ENCODE measurements at regions not wholly inside any gene's neighbourhood (a gene's known extent, or its start where the extent isn't known, plus 50 kb on each side); places are given as distances from the start of the nearest gene placed in this dataset.
"Not testable (repeated sequence)": the region's sequence is repeated elsewhere in the genome, so short reads cannot be mapped to it uniquely, and the experiment has no call there.

- DNase-seq; H3K36me3 ChIP-seq (ENCODE audit: control insufficient read depth in 4 of 4, insufficient read depth in 4 of 4, low read length in 3 of 4); H3K4me1 ChIP-seq (ENCODE audit: control extremely low read depth in 1 of 4, control insufficient read depth in 4 of 4, insufficient read depth in 4 of 4, low read length in 3 of 4); H3K27me3 ChIP-seq (replicated peaks in 2 of 5; ENCODE audit: control insufficient read depth in 4 of 5, insufficient read depth in 5 of 5, low read length in 4 of 5); POLR2A ChIA-PET; CTCF ChIA-PET; H3K4me3 ChIP-seq (ENCODE audit: control insufficient read depth in 1 of 7, extremely low read depth in 1 of 7, insufficient read depth in 4 of 7, low read depth in 2 of 7, low read length in 6 of 7); H3K9me3 ChIP-seq (ENCODE audit: control extremely low read depth in 1 of 5, control insufficient read depth in 4 of 5, insufficient read depth in 2 of 5, low read depth in 1 of 5, low read length in 4 of 5); H3K27ac ChIP-seq (ENCODE audit: insufficient read depth in 1 of 2, low read depth in 1 of 2, low read length in 2 of 2, poor library complexity in 1 of 2, severe bottlenecking in 2 of 2): not testable (repeated sequence)
- 0% methylated on average over 5 of the region's 77 CpGs for WGBS (ENCODE audit: insufficient coverage)
These were observed 90.5 kb downstream of the GOLGA8T start for GRCh38 chr15:30225233-30225891.

- H3K4me1 ChIP-seq (ENCODE audit: control extremely low read depth in 1 of 4, control insufficient read depth in 4 of 4, insufficient read depth in 4 of 4, low read length in 3 of 4); H3K4me3 ChIP-seq (ENCODE audit: control insufficient read depth in 1 of 7, extremely low read depth in 1 of 7, insufficient read depth in 4 of 7, low read depth in 2 of 7, low read length in 6 of 7); H3K36me3 ChIP-seq (ENCODE audit: control insufficient read depth in 4 of 4, insufficient read depth in 4 of 4, low read length in 3 of 4); POLR2A ChIA-PET; H3K9me3 ChIP-seq (ENCODE audit: control extremely low read depth in 1 of 5, control insufficient read depth in 4 of 5, insufficient read depth in 2 of 5, low read depth in 1 of 5, low read length in 4 of 5); H3K27ac ChIP-seq (ENCODE audit: insufficient read depth in 1 of 2, low read depth in 1 of 2, low read length in 2 of 2, poor library complexity in 1 of 2, severe bottlenecking in 2 of 2); DNase-seq; H3K27me3 ChIP-seq (replicated peaks in 2 of 5; ENCODE audit: control insufficient read depth in 4 of 5, insufficient read depth in 5 of 5, low read length in 4 of 5); CTCF ChIA-PET: not testable (repeated sequence)
- 80% methylated on average over 1 of the region's 23 CpGs for WGBS (ENCODE audit: insufficient coverage)
These were observed 126.7 kb downstream of the GOLGA8T start for GRCh38 chr15:30261432-30262141.

GRCh38 chr15:30262142-30262460 is 127.2 kb downstream of the GOLGA8T start:
- H3K9me3 ChIP-seq (ENCODE audit: control extremely low read depth in 1 of 5, control insufficient read depth in 4 of 5, insufficient read depth in 2 of 5, low read depth in 1 of 5, low read length in 4 of 5); H3K27me3 ChIP-seq (replicated peaks in 2 of 5; ENCODE audit: control insufficient read depth in 4 of 5, insufficient read depth in 5 of 5, low read length in 4 of 5); H3K36me3 ChIP-seq (ENCODE audit: control insufficient read depth in 4 of 4, insufficient read depth in 4 of 4, low read length in 3 of 4); CTCF ChIA-PET; H3K4me1 ChIP-seq (ENCODE audit: control extremely low read depth in 1 of 4, control insufficient read depth in 4 of 4, insufficient read depth in 4 of 4, low read length in 3 of 4); POLR2A ChIA-PET; H3K4me3 ChIP-seq (ENCODE audit: control insufficient read depth in 1 of 7, extremely low read depth in 1 of 7, insufficient read depth in 4 of 7, low read depth in 2 of 7, low read length in 6 of 7); H3K27ac ChIP-seq (ENCODE audit: insufficient read depth in 1 of 2, low read depth in 1 of 2, low read length in 2 of 2, poor library complexity in 1 of 2, severe bottlenecking in 2 of 2); DNase-seq: not testable (repeated sequence)
- WGBS (ENCODE audit: insufficient coverage), result no CpG with 5 or more reads among the region's 14 CpGs

GRCh38 chr15:30264000-30264399 is 129.1 kb downstream of the GOLGA8T start:
- H3K4me1 ChIP-seq (ENCODE audit: control extremely low read depth in 1 of 4, control insufficient read depth in 4 of 4, insufficient read depth in 4 of 4, low read length in 3 of 4); H3K27ac ChIP-seq (ENCODE audit: insufficient read depth in 1 of 2, low read depth in 1 of 2, low read length in 2 of 2, poor library complexity in 1 of 2, severe bottlenecking in 2 of 2); H3K36me3 ChIP-seq (ENCODE audit: control insufficient read depth in 4 of 4, insufficient read depth in 4 of 4, low read length in 3 of 4); CTCF ChIA-PET; POLR2A ChIA-PET; DNase-seq; H3K27me3 ChIP-seq (replicated peaks in 2 of 5; ENCODE audit: control insufficient read depth in 4 of 5, insufficient read depth in 5 of 5, low read length in 4 of 5); H3K4me3 ChIP-seq (ENCODE audit: control insufficient read depth in 1 of 7, extremely low read depth in 1 of 7, insufficient read depth in 4 of 7, low read depth in 2 of 7, low read length in 6 of 7); H3K9me3 ChIP-seq (ENCODE audit: control extremely low read depth in 1 of 5, control insufficient read depth in 4 of 5, insufficient read depth in 2 of 5, low read depth in 1 of 5, low read length in 4 of 5): not testable (repeated sequence)
- no CpG with 5 or more reads among the region's 4 CpGs for WGBS (ENCODE audit: insufficient coverage)

- WGBS (ENCODE audit: insufficient coverage), result no CpG with 5 or more reads among the region's 14 CpGs
- H3K4me3 ChIP-seq (ENCODE audit: control insufficient read depth in 1 of 7, extremely low read depth in 1 of 7, insufficient read depth in 4 of 7, low read depth in 2 of 7, low read length in 6 of 7); POLR2A ChIA-PET; H3K36me3 ChIP-seq (ENCODE audit: control insufficient read depth in 4 of 4, insufficient read depth in 4 of 4, low read length in 3 of 4); H3K4me1 ChIP-seq (ENCODE audit: control extremely low read depth in 1 of 4, control insufficient read depth in 4 of 4, insufficient read depth in 4 of 4, low read length in 3 of 4); DNase-seq; CTCF ChIA-PET; H3K27me3 ChIP-seq (replicated peaks in 2 of 5; ENCODE audit: control insufficient read depth in 4 of 5, insufficient read depth in 5 of 5, low read length in 4 of 5); H3K9me3 ChIP-seq (ENCODE audit: control extremely low read depth in 1 of 5, control insufficient read depth in 4 of 5, insufficient read depth in 2 of 5, low read depth in 1 of 5, low read length in 4 of 5); H3K27ac ChIP-seq (ENCODE audit: insufficient read depth in 1 of 2, low read depth in 1 of 2, low read length in 2 of 2, poor library complexity in 1 of 2, severe bottlenecking in 2 of 2): not testable (repeated sequence)
These were observed 98.0 kb downstream of the CHRFAM7A start for GRCh38 chr15:30295150-30295844.

GRCh38 chr15:30303968-30304367 is 89.4 kb downstream of the CHRFAM7A start:
- H3K9me3 ChIP-seq (ENCODE audit: control extremely low read depth in 1 of 5, control insufficient read depth in 4 of 5, insufficient read depth in 2 of 5, low read depth in 1 of 5, low read length in 4 of 5); POLR2A ChIA-PET; H3K4me3 ChIP-seq (ENCODE audit: control insufficient read depth in 1 of 7, extremely low read depth in 1 of 7, insufficient read depth in 4 of 7, low read depth in 2 of 7, low read length in 6 of 7); H3K36me3 ChIP-seq (ENCODE audit: control insufficient read depth in 4 of 4, insufficient read depth in 4 of 4, low read length in 3 of 4); H3K27me3 ChIP-seq (replicated peaks in 2 of 5; ENCODE audit: control insufficient read depth in 4 of 5, insufficient read depth in 5 of 5, low read length in 4 of 5); CTCF ChIA-PET; H3K27ac ChIP-seq (ENCODE audit: insufficient read depth in 1 of 2, low read depth in 1 of 2, low read length in 2 of 2, poor library complexity in 1 of 2, severe bottlenecking in 2 of 2); DNase-seq; H3K4me1 ChIP-seq (ENCODE audit: control extremely low read depth in 1 of 4, control insufficient read depth in 4 of 4, insufficient read depth in 4 of 4, low read length in 3 of 4): not testable (repeated sequence)
- WGBS (ENCODE audit: insufficient coverage), result no CpG with 5 or more reads among the region's 3 CpGs
